GM12878 (cell line): ENCODE measurements at regions not wholly inside any gene's neighbourhood (a gene's known extent, or its start where the extent isn't known, plus 50 kb on each side); places are given as distances from the start of the nearest gene placed in this dataset.

ENCODE experiments used
- CHD2 ChIP-seq: IDR thresholded peaks from 2 replicates; pipeline ENCODE4 v1.6.1; 2011; ENCODE audit warnings: low read depth, low read length, improper control_type of control experiment, borderline replicate concordance
- EP300 ChIP-seq, 2 experiments: fragments of 150-350 bp in 1 of 2; IDR thresholded peaks; 2 replicates each; pipeline ENCODE4 v1.6.1; 2011 to 2012; ENCODE audit warnings: low read depth in 2 of 2, low read length in 2 of 2, borderline replicate concordance in 1 of 2, improper control_type of control experiment in 1 of 2, inconsistent platforms in 1 of 2; ENCODE audit not compliant: control insufficient read depth in 1 of 2
- EZH2 ChIP-seq: IDR thresholded peaks from 2 replicates; pipeline ENCODE4 v1.6.1; 2012; ENCODE audit warnings: low read depth, mild to moderate bottlenecking, control low read depth, inconsistent platforms, low read length, borderline replicate concordance; ENCODE audit not compliant: control insufficient read depth
- MAX ChIP-seq: IDR thresholded peaks from 2 replicates; pipeline ENCODE4 v1.6.1; 2012; ENCODE audit warnings: low read depth, low read length, improper control_type of control experiment
- NFYA ChIP-seq: IDR thresholded peaks from 2 replicates; pipeline ENCODE4 v1.6.1; 2011; ENCODE audit warnings: low read depth, mild to moderate bottlenecking, low read length, improper control_type of control experiment, borderline replicate concordance
- POLR2A ChIP-seq: IDR thresholded peaks from 2 replicates; pipeline ENCODE4 v1.6.1; 2011; ENCODE audit warnings: low read depth, mild to moderate bottlenecking, low read length
- RELA ChIP-seq: fragments of 450-650 bp; IDR thresholded peaks from 2 replicates; pipeline ENCODE4 v1.8.0; 2014; ENCODE audit warnings: borderline replicate concordance; ENCODE audit not compliant: partially characterized antibody
- SIN3A ChIP-seq: IDR thresholded peaks from 2 replicates; pipeline ENCODE4 v1.6.1; 2012; ENCODE audit warnings: low read depth, low read length, improper control_type of control experiment

- TF ChIP-seq CHD2 = no peak
- TF ChIP-seq RELA = no peak
- TF ChIP-seq SIN3A = no peak
- no peak for TF ChIP-seq MAX
- TF ChIP-seq EP300 (IDR thresholded peaks at IDR 0.05; ENCODE audit: borderline replicate concordance in 1 of 2, control insufficient read depth in 1 of 2, low read depth in 2 of 2, low read length in 2 of 2) = no peak
- TF ChIP-seq NFYA = no peak
- TF ChIP-seq POLR2A = no peak
- TF ChIP-seq EZH2 = no peak
Observed at GRCh38 chr4:3704669-3705068, 61.5 kb upstream of the ADRA2C start.
